HepG2 (cell line): ENCODE measurements at regions not wholly inside any gene's neighbourhood (a gene's known extent, or its start where the extent isn't known, plus 50 kb on each side); places are given as distances from the start of the nearest gene placed in this dataset.

Experiments
- ATAC-seq: fragments of 200-7000 bp; cut with Tn5 transposase; 3 replicates; pipeline ENCODE4 v1.9.1; 2020; ENCODE audit warnings: mild to moderate bottlenecking, moderate library complexity
- BruUV-seq: library from RNA; stranded (reverse); fragments of 400-500 nt; replicated peaks from 2 replicates; lab custom pipeline; 2021; lab: Mats Ljungman, UMichigan
- CTCF ChIA-PET: fragments of 300-600 bp; formaldehyde crosslinking; extraction: SDS; loops from one replicate; lab custom pipeline; 2021; ENCODE audit warnings: low total read pairs, inconsistent platforms, low intra/inter-chr PET ratio; lab: Yijun Ruan, JAX
- POLR2A ChIA-PET: fragments of 350-600 bp; sonication (Branson Sonifier 250); formaldehyde crosslinking; loops from one replicate; lab custom pipeline; 2020; ENCODE audit warnings: antibody characterized with exemption, inconsistent platforms; lab: Yijun Ruan, JAX
- DNase-seq: peaks from one replicate; pipeline ENCODE4 v3.0.0-alpha.2; 2015; ENCODE audit warnings: low spot score
- FAIRE-seq: peaks from 3 replicates; lab custom pipeline; 2011; peaks lifted over from hg19 to GRCh38; lab: Jason Lieb, UNC
- H2AFZ ChIP-seq: one replicate; pipeline ENCODE4 v1.6.1; 2011; ENCODE audit warnings: low read length, inconsistent platforms
- H3K27ac ChIP-seq: fragments of 300-600 bp; 3 replicates; pipeline ENCODE4 v1.8.0; 2011; ENCODE audit warnings: mixed run types, mild to moderate bottlenecking, mixed read lengths, low read length, inconsistent platforms; ENCODE audit not compliant: insufficient read depth; ENCODE audit errors: extremely low read length
- H3K27me3 ChIP-seq, 2 experiments: fragments of 200-600 bp in 1 of 2; 2 replicates in 1 of 2; 3 replicates in 1 of 2; pipeline versions ENCODE4 v1.6.0 to v1.8.0; 2011; ENCODE audit warnings: low read length in 2 of 2, mild to moderate bottlenecking in 2 of 2, moderate library complexity in 2 of 2, inconsistent platforms in 1 of 2; ENCODE audit not compliant: insufficient read depth in 2 of 2, control insufficient read depth in 1 of 2
- H3K36me3 ChIP-seq, 2 experiments: fragments of 200-600 bp in 1 of 2; replicated peaks in 1 of 2; 2 replicates in 1 of 2; 3 replicates in 1 of 2; pipeline versions ENCODE4 v1.5.1 to v1.8.0; 2011; ENCODE audit warnings: low read length in 2 of 2, inconsistent platforms in 1 of 2; ENCODE audit not compliant: insufficient read depth in 2 of 2, control insufficient read depth in 1 of 2
- H3K4me1 ChIP-seq: 2 replicates; pipeline ENCODE4 v1.5.1; 2012; ENCODE audit warnings: low read length, inconsistent platforms; ENCODE audit not compliant: insufficient read depth
- H3K4me2 ChIP-seq: 2 replicates; pipeline ENCODE4 v1.6.0; 2011; ENCODE audit warnings: low read depth, low read length, inconsistent platforms
- H3K4me3 ChIP-seq, 3 experiments: fragments of 200-600 bp in 1 of 3; sonication (generic), shearing (Covaris generic) in 1 of 3; replicated peaks in 1 of 3; 2 replicates each; pipeline ENCODE4 v1.5.1; 2011 to 2016; ENCODE audit warnings: low read length in 3 of 3, inconsistent platforms in 2 of 3, low read depth in 2 of 3, mild to moderate bottlenecking in 2 of 3, control low read depth in 1 of 3, mixed read lengths in 1 of 3; ENCODE audit not compliant: insufficient read depth in 1 of 3
- H3K79me2 ChIP-seq: one replicate; pipeline ENCODE4 v1.6.1; 2011; ENCODE audit warnings: low read length, inconsistent platforms; ENCODE audit not compliant: insufficient read depth
- H3K9ac ChIP-seq: 2 replicates; pipeline ENCODE4 v1.6.0; 2011; ENCODE audit warnings: mild to moderate bottlenecking, low read depth, low read length, inconsistent platforms; ENCODE audit not compliant: insufficient read depth
- H3K9me3 ChIP-seq: 2 replicates; pipeline ENCODE4 v1.5.1; 2012; ENCODE audit warnings: mild to moderate bottlenecking, low read length
- H4K20me1 ChIP-seq: 2 replicates; pipeline ENCODE4 v1.6.0; 2011; ENCODE audit warnings: inconsistent platforms, mild to moderate bottlenecking, low read length, moderate library complexity; ENCODE audit not compliant: insufficient read depth
- FOSL1 ChIP-seq: sonication (generic); formaldehyde crosslinking; IDR thresholded peaks from 2 replicates; pipeline ENCODE4 v1.9.0; 2021; ENCODE audit warnings: missing genetic modification reagents, borderline replicate concordance
- HHEX ChIP-seq: IDR thresholded peaks from 2 replicates; pipeline ENCODE4 v1.6.1; 2016; ENCODE audit warnings: control low read depth
- MED8 ChIP-seq: sonication (generic); formaldehyde crosslinking; IDR thresholded peaks from 2 replicates; pipeline ENCODE4 v1.8.1; 2023; ENCODE audit warnings: mild to moderate bottlenecking, missing genetic modification reagents; ENCODE audit not compliant: insufficient replicate concordance
- NFE2L2 ChIP-seq: fragments of 150-350 bp; IDR thresholded peaks from 2 replicates; pipeline ENCODE4 v1.6.1; 2014; ENCODE audit warnings: low read length
- NPAS2 ChIP-seq: sonication (generic); formaldehyde crosslinking; IDR thresholded peaks from 2 replicates; pipeline ENCODE4 v1.8.0; 2022; ENCODE audit warnings: mild to moderate bottlenecking, missing genetic modification reagents, borderline replicate concordance
- PHF20 ChIP-seq: sonication (generic); formaldehyde crosslinking; IDR thresholded peaks from 2 replicates; pipeline ENCODE4 v1.5.0; 2020; ENCODE audit warnings: mild to moderate bottlenecking, missing genetic modification reagents
- PRDM15 ChIP-seq: sonication (generic); formaldehyde crosslinking; IDR thresholded peaks from 2 replicates; pipeline ENCODE4 v1.4.0; 2020; ENCODE audit warnings: missing genetic modification reagents
- RORA ChIP-seq: sonication (generic); formaldehyde crosslinking; IDR thresholded peaks from 2 replicates; pipeline ENCODE4 v1.5.0; 2020; ENCODE audit warnings: mild to moderate bottlenecking, missing genetic modification reagents, moderate library complexity
- SALL1 ChIP-seq: sonication (generic); formaldehyde crosslinking; IDR thresholded peaks from 2 replicates; pipeline ENCODE4 v1.8.0; 2022; ENCODE audit warnings: mild to moderate bottlenecking, missing genetic modification reagents
- TBL1XR1 ChIP-seq: fragments of 150-350 bp; IDR thresholded peaks from 2 replicates; pipeline ENCODE4 v1.6.1; 2014; ENCODE audit warnings: borderline replicate concordance, low read length; ENCODE audit not compliant: partially characterized antibody
- THYN1 ChIP-seq: sonication (generic); formaldehyde crosslinking; IDR thresholded peaks from 2 replicates; pipeline ENCODE4 v1.8.1; 2023; ENCODE audit warnings: low read depth, mild to moderate bottlenecking, moderate library complexity, missing genetic modification reagents, borderline replicate concordance
- U2AF1 ChIP-seq: fragments of 200-400 bp; formaldehyde crosslinking; optimal IDR thresholded peaks from 2 replicates; pipeline ENCODE3; 2017; ENCODE audit warnings: mild to moderate bottlenecking, low read depth, low read length
- ZNF142 ChIP-seq: sonication (generic); formaldehyde crosslinking; IDR thresholded peaks from 2 replicates; pipeline ENCODE4 v1.4.0; 2020; ENCODE audit warnings: missing genetic modification reagents
- ZNF160 ChIP-seq: sonication (generic); formaldehyde crosslinking; IDR thresholded peaks from 2 replicates; pipeline ENCODE4 v1.8.0; 2022; ENCODE audit warnings: mild to moderate bottlenecking, inconsistent platforms, missing genetic modification reagents
- ZNF235 ChIP-seq: sonication (generic); formaldehyde crosslinking; IDR thresholded peaks from 2 replicates; pipeline ENCODE4 v1.8.1; 2023; ENCODE audit warnings: mild to moderate bottlenecking, missing genetic modification reagents, borderline replicate concordance
- ZNF570 ChIP-seq: sonication (generic); formaldehyde crosslinking; IDR thresholded peaks from 2 replicates; pipeline ENCODE4 v1.4.0; 2020; ENCODE audit warnings: mild to moderate bottlenecking, missing genetic modification reagents, borderline replicate concordance
- WGBS: methylation state at CpG from one replicate; pipeline ENCODE4 v1.1.6; 2017; ENCODE audit warnings: low lambda C conversion rate; 5-methylcytosine and 5-hydroxymethylcytosine counted together
- in situ Hi-C: cut with HindIII; loops from 2 replicates; pipeline ENCODE4 v1.10.0; 2017; ENCODE audit warnings: low pct_unique_long_range_greater_than_20kb; ENCODE audit not compliant: extremely low pct_ligation_motif_present
- intact Hi-C: fragments of 100-400 bp; cut with micrococcal nuclease; formaldehyde crosslinking; loops from one replicate; pipeline ENCODE4 v1.10.0; 2022; ENCODE audit not compliant: unreplicated experiment

- ATAC-seq (no peak), FAIRE-seq (no peak), DNase-seq (no peak)
- Histone ChIP-seq H3K4me3 (no peak overlapping the region), H3K4me1 (peaks cover 19% of the 10 kb centered on the region), H3K27me3 (no peaks in the 10 kb centered on the region), H2AFZ (no peak overlapping the region), H3K36me3 (no peaks in the 10 kb centered on the region), H4K20me1 (no peaks in the 10 kb centered on the region), H3K9me3 (no peaks in the 10 kb centered on the region), H3K9ac (no peak overlapping the region)
- in situ Hi-C loops = no loop called here
- no TSS peak for BruUV-seq
- POLR2A ChIA-PET = no interaction called here
- intact Hi-C loops = no loop called here
- TF ChIP-seq PHF20 (CRISPR knock-in tag) (no peak), HHEX (CRISPR knock-in tag) (no peak), PRDM15 (CRISPR knock-in tag) (no peak), ZNF160 (no peak), SALL1 (CRISPR knock-in tag) (no peak), RORA (no peak), ZNF142 (no peak), NPAS2 (CRISPR knock-in tag) (no peak), TBL1XR1 (no peak), NFE2L2 (no peak), THYN1 (CRISPR knock-in tag) (no peak), FOSL1 (CRISPR knock-in tag) (no peak), MED8 (CRISPR knock-in tag) (no peak), ZNF235 (CRISPR knock-in tag) (no peak), U2AF1 (no peak), ZNF570 (CRISPR knock-in tag) (no peak)
- TF ChIP-seq, all 625 proteins: peak for 0
- Histone ChIP-seq H3K4me2 (no peak overlapping the region), H3K27ac (no peak overlapping the region), H3K79me2 (no peaks in the 10 kb centered on the region)
- WGBS = 99% methylated on average over 3 of the region's 3 CpGs
- CTCF ChIA-PET = no interaction called here
Observed at GRCh38 chr18:39705362-39705761, 2139.8 kb upstream of the CELF4 start.
